Endothelial cell of umbilical vein (primary cell): ENCODE measurements at regions not wholly inside any gene's neighbourhood (a gene's known extent, or its start where the extent isn't known, plus 50 kb on each side); places are given as distances from the start of the nearest gene placed in this dataset.

ENCODE experiments used
- BruUV-seq: library from RNA; stranded (reverse); fragments of 400-500 nt; replicated peaks from 2 replicates; lab custom pipeline; 2021; lab: Mats Ljungman, UMichigan
- CTCF ChIA-PET: fragments of 300-600, 350-600 bp; sonication (Branson Sonifier 250); formaldehyde crosslinking; loops from one replicate; lab custom pipeline; 2021; ENCODE audit warnings: antibody characterized with exemption, inconsistent platforms; lab: Charles Lee
- POLR2A ChIA-PET: fragments of 300-600, 350-600 bp; sonication (Branson Sonifier 250); formaldehyde crosslinking; loops from one replicate; lab custom pipeline; 2021; ENCODE audit warnings: antibody characterized with exemption, inconsistent platforms; lab: Charles Lee
- DNase-seq: peaks from one replicate; pipeline ENCODE4 v3.0.0-alpha.2; 2011; ENCODE audit warnings: low read depth, low spot score
- FAIRE-seq: peaks from 2 replicates; lab custom pipeline; 2011; peaks lifted over from hg19 to GRCh38; lab: Jason Lieb, UNC
- H2AFZ ChIP-seq: 2 replicates; pipeline ENCODE4 v1.6.0; 2012; ENCODE audit warnings: low read depth, low read length, control low read depth, inconsistent platforms
- H3K27ac ChIP-seq: 2 replicates; pipeline ENCODE4 v1.5.1; 2011; ENCODE audit warnings: low read depth, mild to moderate bottlenecking, control low read depth, low read length, moderate library complexity; ENCODE audit not compliant: insufficient read depth
- H3K27me3 ChIP-seq, 2 experiments: 2 replicates each; pipeline versions ENCODE4 v1.6.0 to v1.6.1; 2011; ENCODE audit warnings: low read length in 2 of 2, mixed read lengths in 1 of 2; ENCODE audit not compliant: control insufficient read depth in 2 of 2, insufficient read depth in 2 of 2
- H3K36me3 ChIP-seq, 2 experiments: 2 replicates in 1 of 2; 3 replicates in 1 of 2; pipeline ENCODE4 v1.5.1; 2011; ENCODE audit warnings: low read length in 2 of 2, mild to moderate bottlenecking in 1 of 2, moderate library complexity in 1 of 2; ENCODE audit not compliant: control insufficient read depth in 2 of 2, insufficient read depth in 2 of 2; ENCODE audit errors: extremely low read depth in 1 of 2
- H3K4me1 ChIP-seq: 3 replicates; pipeline ENCODE4 v1.5.1; 2011; ENCODE audit warnings: mild to moderate bottlenecking, low read length; ENCODE audit not compliant: control insufficient read depth, insufficient read depth; ENCODE audit errors: extremely low read depth
- H3K4me2 ChIP-seq: 2 replicates; pipeline ENCODE4 v1.6.1; 2011; ENCODE audit warnings: low read length, control low read depth, mixed read lengths; ENCODE audit not compliant: insufficient read depth
- H3K4me3 ChIP-seq, 3 experiments: fragments of 200-600 bp in 1 of 3; sonication (generic), shearing (Covaris generic) in 1 of 3; replicated peaks in 1 of 3; 2 replicates each; pipeline ENCODE4 v1.5.1; 2011 to 2016; ENCODE audit warnings: control low read depth in 3 of 3, low read length in 3 of 3, mild to moderate bottlenecking in 2 of 3, inconsistent platforms in 1 of 3, low read depth in 1 of 3, moderate library complexity in 1 of 3; ENCODE audit not compliant: insufficient read depth in 1 of 3
- H3K79me2 ChIP-seq: 2 replicates; pipeline ENCODE4 v1.6.0; 2012; ENCODE audit warnings: low read length, inconsistent platforms; ENCODE audit not compliant: control insufficient read depth, insufficient read depth
- H3K9ac ChIP-seq: replicated peaks from 2 replicates; pipeline ENCODE3; 2011; ENCODE audit warnings: low read length, control low read depth; ENCODE audit not compliant: insufficient read depth; ENCODE audit errors: extremely low read depth
- H3K9me1 ChIP-seq: replicated peaks from 3 replicates; pipeline ENCODE4 v1.6.0; 2011; ENCODE audit warnings: mild to moderate bottlenecking, low read length; ENCODE audit not compliant: control insufficient read depth, insufficient read depth; ENCODE audit errors: extremely low read depth
- H3K9me3 ChIP-seq: replicated peaks from 2 replicates; pipeline ENCODE4 v1.5.1; 2012; ENCODE audit warnings: low read length, inconsistent platforms; ENCODE audit not compliant: control insufficient read depth, insufficient read depth
- H4K20me1 ChIP-seq: replicated peaks from 2 replicates; pipeline ENCODE3; 2011; ENCODE audit warnings: mild to moderate bottlenecking, low read length; ENCODE audit not compliant: control insufficient read depth, insufficient read depth; ENCODE audit errors: extremely low read depth
- EZH2 ChIP-seq: IDR thresholded peaks from 2 replicates; pipeline ENCODE4 v1.6.1; 2012; ENCODE audit warnings: borderline replicate concordance, low read depth, mild to moderate bottlenecking, moderate library complexity, low read length, inconsistent platforms; ENCODE audit not compliant: severe bottlenecking
- FOS ChIP-seq: IDR thresholded peaks from 2 replicates; pipeline ENCODE4 v1.6.1; 2011; ENCODE audit warnings: mild to moderate bottlenecking, low read length, moderate library complexity, borderline replicate concordance; ENCODE audit not compliant: insufficient read depth
- GATA2 ChIP-seq: IDR thresholded peaks from 2 replicates; pipeline ENCODE4 v1.7.0; 2011; ENCODE audit warnings: low read depth, mild to moderate bottlenecking, moderate library complexity, mixed read lengths, low read length; ENCODE audit not compliant: insufficient read length, insufficient read depth
- JUN ChIP-seq: IDR thresholded peaks from 2 replicates; pipeline ENCODE4 v1.6.1; 2011; ENCODE audit warnings: borderline replicate concordance, low read depth; ENCODE audit not compliant: insufficient read length, insufficient read depth
- MYC ChIP-seq: IDR thresholded peaks from one replicate; pipeline ENCODE4 v1.6.1; 2011; ENCODE audit warnings: mild to moderate bottlenecking, low read depth, low read length
- POLR2A ChIP-seq: IDR thresholded peaks from 2 replicates; pipeline ENCODE4 v1.6.1; 2012; ENCODE audit warnings: low read depth, mild to moderate bottlenecking, control low read depth, low read length
- POLR2AphosphoS5 ChIP-seq: IDR thresholded peaks from 2 replicates; pipeline ENCODE4 v1.6.1; 2012; ENCODE audit warnings: low read depth, mild to moderate bottlenecking, control low read depth, low read length, moderate library complexity; ENCODE audit not compliant: insufficient read depth
- dilution Hi-C: fragments of 300-500 bp; cut with MboI; formaldehyde crosslinking; loops from one replicate; pipeline ENCODE4 v1.15.0; 2019; ENCODE audit warnings: low sequenced_read_pairs; ENCODE audit not compliant: extremely low pct_ligation_motif_present
- intact Hi-C: fragments of 100-400 bp; cut with micrococcal nuclease; formaldehyde crosslinking; loops from one replicate; pipeline ENCODE4 v1.10.0; 2022
- TF ChIP-seq, protein P1 (sequence below): IDR thresholded peaks from 2 replicates; pipeline ENCODE4 v1.6.1; 2011; ENCODE audit not compliant: insufficient read depth, insufficient read length
- TF ChIP-seq, protein P2 (sequence below), 2 donors: IDR thresholded peaks; 1 replicate in 1 of 2; 2 replicates in 1 of 2; pipeline ENCODE4 v1.5.1; 2011; ENCODE audit warnings: low read length in 2 of 2, mild to moderate bottlenecking in 2 of 2, moderate library complexity in 2 of 2, control low read depth in 1 of 2, inconsistent platforms in 1 of 2, low read depth in 1 of 2; ENCODE audit not compliant: insufficient read depth in 1 of 2; ENCODE audit errors: extremely low read depth in 1 of 2

DNA sequence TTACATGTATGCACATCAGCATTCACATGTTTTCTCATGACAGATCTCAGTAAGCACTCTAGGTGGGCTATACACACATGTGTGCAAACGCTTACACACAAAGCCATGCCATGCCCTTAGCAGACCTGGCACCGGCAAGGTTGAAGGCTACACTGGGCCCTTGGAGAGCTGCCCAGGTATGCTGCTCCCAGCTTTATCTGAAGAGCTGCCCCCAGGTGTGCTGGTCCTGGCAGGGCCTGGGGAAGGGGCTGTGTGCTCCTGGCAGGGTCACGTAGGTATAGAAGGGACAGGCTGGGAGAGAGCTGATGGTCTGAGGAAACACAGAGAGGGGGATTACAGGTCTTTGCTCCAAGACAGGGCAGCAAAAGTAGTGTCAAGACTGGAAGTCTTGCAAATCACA is 146.7 kb upstream of the VANGL1 start:
- Histone ChIP-seq H3K9me1 (no peaks in the 10 kb centered on the region), H3K4me3 (no peak overlapping the region), H3K4me2 (no peak overlapping the region), H4K20me1 (no peaks in the 10 kb centered on the region), H3K27ac (no peak overlapping the region), H2AFZ (no peak overlapping the region), H3K27me3 (no peaks in the 10 kb centered on the region), H3K9me3 (no peaks in the 10 kb centered on the region), H3K36me3 (no peaks in the 10 kb centered on the region), H3K4me1 (no peaks in the 10 kb centered on the region), H3K9ac (no peak overlapping the region), H3K79me2 (no peaks in the 10 kb centered on the region)
- POLR2A ChIA-PET: no interaction called here
- DNase-seq: no peak
- TF ChIP-seq MYC (no peak), FOS (no peak), POLR2A (no peak), GATA2 (no peak), POLR2AphosphoS5 (no peak)
- TF ChIP-seq, protein P1, sequence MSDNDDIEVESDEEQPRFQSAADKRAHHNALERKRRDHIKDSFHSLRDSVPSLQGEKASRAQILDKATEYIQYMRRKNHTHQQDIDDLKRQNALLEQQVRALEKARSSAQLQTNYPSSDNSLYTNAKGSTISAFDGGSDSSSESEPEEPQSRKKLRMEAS: no peak
- no peak for FAIRE-seq
- intact Hi-C loops: no loop called here
- CTCF ChIA-PET: no interaction called here
- no TSS peak for BruUV-seq
- dilution Hi-C loops: no loop called here

DNA sequence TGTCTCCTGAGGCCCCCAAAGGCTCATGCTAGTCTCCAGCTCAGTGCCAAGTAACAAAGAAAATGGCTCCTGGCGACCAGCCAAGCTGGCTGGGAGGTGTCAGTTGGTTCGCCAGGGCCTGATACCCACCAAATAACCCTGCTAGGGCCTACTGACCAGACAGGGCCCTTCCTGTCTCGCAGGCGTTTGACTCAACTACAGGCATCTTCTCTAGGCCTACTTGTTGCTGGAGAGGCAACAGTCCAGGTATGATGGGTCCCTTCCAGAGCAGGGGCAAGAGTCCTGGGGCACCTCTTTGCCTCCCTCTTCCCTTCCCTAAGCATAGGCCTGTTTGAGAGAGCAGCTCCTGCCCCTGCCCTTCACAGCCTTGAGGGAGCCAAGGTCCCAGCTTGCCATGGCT is 147.9 kb upstream of the VANGL1 start:
- dilution Hi-C loops: no loop called here

More for the DNA sequence above, 147.9 kb upstream of the VANGL1 start:
- Histone ChIP-seq H3K9me3 (no peaks in the 10 kb centered on the region), H3K27me3 (no peaks in the 10 kb centered on the region), H3K9me1 (no peaks in the 10 kb centered on the region), H3K4me3 (no peak overlapping the region), H2AFZ (no peak overlapping the region), H4K20me1 (no peaks in the 10 kb centered on the region), H3K79me2 (no peaks in the 10 kb centered on the region), H3K27ac (no peak overlapping the region), H3K36me3 (no peaks in the 10 kb centered on the region), H3K4me2 (no peak overlapping the region), H3K4me1 (no peaks in the 10 kb centered on the region), H3K9ac (no peak overlapping the region)
- BruUV-seq: no TSS peak
- FAIRE-seq (no peak), DNase-seq (no peak)
- intact Hi-C loops: no loop called here
- ChIA-PET CTCF (no interaction called here), POLR2A (no interaction called here)
- TF ChIP-seq, protein P2, sequence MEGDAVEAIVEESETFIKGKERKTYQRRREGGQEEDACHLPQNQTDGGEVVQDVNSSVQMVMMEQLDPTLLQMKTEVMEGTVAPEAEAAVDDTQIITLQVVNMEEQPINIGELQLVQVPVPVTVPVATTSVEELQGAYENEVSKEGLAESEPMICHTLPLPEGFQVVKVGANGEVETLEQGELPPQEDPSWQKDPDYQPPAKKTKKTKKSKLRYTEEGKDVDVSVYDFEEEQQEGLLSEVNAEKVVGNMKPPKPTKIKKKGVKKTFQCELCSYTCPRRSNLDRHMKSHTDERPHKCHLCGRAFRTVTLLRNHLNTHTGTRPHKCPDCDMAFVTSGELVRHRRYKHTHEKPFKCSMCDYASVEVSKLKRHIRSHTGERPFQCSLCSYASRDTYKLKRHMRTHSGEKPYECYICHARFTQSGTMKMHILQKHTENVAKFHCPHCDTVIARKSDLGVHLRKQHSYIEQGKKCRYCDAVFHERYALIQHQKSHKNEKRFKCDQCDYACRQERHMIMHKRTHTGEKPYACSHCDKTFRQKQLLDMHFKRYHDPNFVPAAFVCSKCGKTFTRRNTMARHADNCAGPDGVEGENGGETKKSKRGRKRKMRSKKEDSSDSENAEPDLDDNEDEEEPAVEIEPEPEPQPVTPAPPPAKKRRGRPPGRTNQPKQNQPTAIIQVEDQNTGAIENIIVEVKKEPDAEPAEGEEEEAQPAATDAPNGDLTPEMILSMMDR (IDR thresholded peaks at IDR 0.05; ENCODE audit: extremely low read depth in 1 of 2, insufficient read depth in 1 of 2, low read depth in 1 of 2, low read length in 2 of 2): no peak
- TF ChIP-seq FOS (no peak), GATA2 (no peak), JUN (no peak), EZH2 (no peak), POLR2A (no peak), MYC (no peak), POLR2AphosphoS5 (no peak)
- TF ChIP-seq, protein P1: no peak
